WERI-Rb-1 (cell line): ENCODE measurements at regions not wholly inside any gene's neighbourhood (a gene's known extent, or its start where the extent isn't known, plus 50 kb on each side); places are given as distances from the start of the nearest gene placed in this dataset.

Experiments used
- DNase-seq: peaks from one replicate; pipeline ENCODE4 v3.0.0-alpha.2; 2020
- H3K27ac ChIP-seq: fragments of 250-450 bp; sonication (Bioruptor Pico); 2 replicates; pipeline ENCODE4 v1.5.1; 2020; ENCODE audit warnings: mild to moderate bottlenecking, moderate library complexity
- H3K27me3 ChIP-seq: fragments of 250-450 bp; sonication (Bioruptor Pico); 2 replicates; pipeline ENCODE4 v1.5.1; 2021; ENCODE audit warnings: mild to moderate bottlenecking, low read depth, moderate library complexity; ENCODE audit not compliant: insufficient read depth, severe bottlenecking
- H3K36me3 ChIP-seq: fragments of 250-450 bp; sonication (Bioruptor Pico); 2 replicates; pipeline ENCODE4 v1.5.1; 2020; ENCODE audit warnings: mild to moderate bottlenecking, moderate library complexity
- H3K4me3 ChIP-seq: 2 replicates; pipeline ENCODE4 v1.5.1; 2011; ENCODE audit warnings: low read depth, mild to moderate bottlenecking, control low read depth, low read length
- H3K9me3 ChIP-seq: fragments of 250-450 bp; sonication (Bioruptor Pico); 2 replicates; pipeline ENCODE4 v1.5.1; 2021; ENCODE audit warnings: mild to moderate bottlenecking, moderate library complexity; ENCODE audit not compliant: severe bottlenecking
- TF ChIP-seq, protein P1 (sequence below): IDR thresholded peaks from 2 replicates; pipeline ENCODE4 v1.5.1; 2011; ENCODE audit warnings: low read depth, mild to moderate bottlenecking, control low read depth, inconsistent platforms, low read length

DNA sequence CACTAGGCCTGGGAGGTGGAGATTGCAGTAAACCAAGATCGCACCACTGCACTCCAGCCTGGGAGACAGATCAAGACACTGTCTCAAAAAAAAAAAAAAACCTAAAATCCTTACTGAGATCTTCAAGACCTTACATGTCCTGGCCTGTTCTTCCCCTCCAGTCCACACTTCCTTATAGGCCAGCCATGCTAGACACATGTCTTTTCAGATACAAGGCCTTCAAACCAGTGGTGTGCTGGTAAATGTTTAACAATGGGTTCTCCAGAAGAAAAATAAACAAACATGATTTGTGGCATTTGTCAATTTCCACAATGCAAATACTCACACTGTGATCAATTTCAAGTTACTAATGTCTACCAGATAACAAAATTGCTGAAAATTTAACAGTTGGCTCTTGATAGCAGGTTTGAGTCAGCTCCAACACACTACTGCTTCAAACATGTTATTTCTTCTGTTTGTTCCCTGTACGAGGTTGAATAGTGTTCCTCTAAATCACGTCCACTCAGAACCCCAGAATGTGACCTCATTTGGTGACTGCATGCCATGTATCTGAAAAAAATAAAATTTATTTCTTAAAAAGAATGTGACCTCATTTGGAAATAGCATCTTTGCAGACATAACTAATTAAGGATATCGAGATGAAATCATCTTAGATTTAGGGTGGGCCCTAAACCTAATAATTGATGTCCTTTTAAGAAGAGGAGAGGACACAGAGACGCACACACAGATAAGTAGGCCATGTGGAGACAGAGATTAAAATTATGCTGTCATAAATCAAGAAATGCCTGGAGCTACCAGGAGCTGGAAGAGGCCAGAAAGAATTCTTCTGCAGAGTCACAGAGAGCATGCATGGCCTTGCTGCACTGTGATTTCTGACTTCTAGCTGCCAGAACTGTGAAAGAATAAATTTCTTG lies 144.4 kb downstream of the ZNF674 start:
- Histone ChIP-seq H3K27ac (no peak overlapping the region), H3K36me3 (no peaks in the 10 kb centered on the region), H3K9me3 (no peaks in the 10 kb centered on the region), H3K4me3 (no peak overlapping the region), H3K27me3 (no peaks in the 10 kb centered on the region)
- TF ChIP-seq, protein P1, sequence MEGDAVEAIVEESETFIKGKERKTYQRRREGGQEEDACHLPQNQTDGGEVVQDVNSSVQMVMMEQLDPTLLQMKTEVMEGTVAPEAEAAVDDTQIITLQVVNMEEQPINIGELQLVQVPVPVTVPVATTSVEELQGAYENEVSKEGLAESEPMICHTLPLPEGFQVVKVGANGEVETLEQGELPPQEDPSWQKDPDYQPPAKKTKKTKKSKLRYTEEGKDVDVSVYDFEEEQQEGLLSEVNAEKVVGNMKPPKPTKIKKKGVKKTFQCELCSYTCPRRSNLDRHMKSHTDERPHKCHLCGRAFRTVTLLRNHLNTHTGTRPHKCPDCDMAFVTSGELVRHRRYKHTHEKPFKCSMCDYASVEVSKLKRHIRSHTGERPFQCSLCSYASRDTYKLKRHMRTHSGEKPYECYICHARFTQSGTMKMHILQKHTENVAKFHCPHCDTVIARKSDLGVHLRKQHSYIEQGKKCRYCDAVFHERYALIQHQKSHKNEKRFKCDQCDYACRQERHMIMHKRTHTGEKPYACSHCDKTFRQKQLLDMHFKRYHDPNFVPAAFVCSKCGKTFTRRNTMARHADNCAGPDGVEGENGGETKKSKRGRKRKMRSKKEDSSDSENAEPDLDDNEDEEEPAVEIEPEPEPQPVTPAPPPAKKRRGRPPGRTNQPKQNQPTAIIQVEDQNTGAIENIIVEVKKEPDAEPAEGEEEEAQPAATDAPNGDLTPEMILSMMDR: no peak
- DNase-seq: no peak

DNA sequence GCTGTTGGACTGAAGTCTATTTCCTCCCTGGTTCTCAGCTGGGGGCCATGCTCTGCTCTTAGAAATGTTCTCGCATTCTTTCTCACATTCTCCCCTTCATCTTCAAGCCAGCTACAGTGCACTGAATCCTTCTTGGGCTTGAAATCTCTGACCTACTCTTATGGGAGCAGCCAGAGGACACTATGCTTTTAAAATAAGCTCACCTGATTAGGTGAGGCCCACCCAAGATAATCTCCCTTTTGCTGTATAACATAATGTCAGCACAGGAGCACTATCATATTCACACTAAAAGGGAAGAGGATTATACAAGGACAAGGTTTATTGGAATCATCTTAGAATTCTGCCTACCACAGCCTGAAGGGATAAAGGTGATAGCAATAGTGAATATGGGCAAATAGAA lies 146.3 kb downstream of the ZNF674 start:
- H3K4me3 ChIP-seq: no peak overlapping the region
- H3K9me3 ChIP-seq: no peaks in the 10 kb centered on the region
- H3K27ac ChIP-seq: no peak overlapping the region
- no peaks in the 10 kb centered on the region for H3K36me3 ChIP-seq
- H3K27me3 ChIP-seq: no peaks in the 10 kb centered on the region
- TF ChIP-seq, protein P1: no peak
- DNase-seq: no peak

DNA sequence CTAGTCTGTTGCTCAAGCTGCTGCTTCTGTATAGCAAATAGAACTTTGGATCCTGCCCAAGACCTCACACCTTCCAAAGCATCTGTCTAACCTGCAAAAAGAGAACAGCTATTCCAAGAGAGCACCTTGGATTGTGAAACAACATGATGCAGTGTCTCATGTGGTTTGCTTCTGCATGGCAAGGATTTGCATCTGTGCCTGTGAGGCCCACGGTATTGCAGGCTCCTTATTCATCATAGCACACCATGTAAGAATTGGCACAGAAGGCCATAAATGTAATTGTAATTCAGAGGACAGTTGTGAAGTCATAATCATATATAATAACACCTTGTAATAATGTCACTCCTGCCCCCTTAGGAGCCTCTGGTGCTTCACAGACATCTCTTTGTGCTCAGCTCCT lies 147.1 kb downstream of the ZNF674 start:
- TF ChIP-seq, protein P1: no peak
- no peak overlapping the region for H3K27ac ChIP-seq
- H3K9me3 ChIP-seq: no peaks in the 10 kb centered on the region
- no peaks in the 10 kb centered on the region for H3K36me3 ChIP-seq
- no peak overlapping the region for H3K4me3 ChIP-seq
- H3K27me3 ChIP-seq: no peaks in the 10 kb centered on the region
- DNase-seq: no peak

DNA sequence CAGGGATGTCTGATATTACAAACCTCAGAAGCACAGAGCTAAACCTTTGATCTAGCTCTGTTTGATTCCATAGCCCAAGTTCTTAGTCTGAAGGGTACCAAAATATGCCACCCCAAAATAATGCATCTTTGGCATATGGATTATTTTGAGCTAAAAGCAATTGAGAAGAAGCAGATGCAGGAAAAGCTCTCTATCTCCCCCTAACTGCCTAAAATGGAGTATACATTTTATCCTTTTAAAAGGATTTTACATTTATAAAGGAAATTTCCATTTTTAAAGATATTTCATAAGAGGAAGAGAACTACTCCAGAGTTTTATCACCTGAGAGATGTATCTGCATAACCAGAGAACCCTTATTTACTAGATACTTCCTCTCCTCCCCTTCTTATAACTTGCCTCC lies 158.7 kb downstream of the ZNF674 start:
- no peak overlapping the region for H3K4me3 ChIP-seq
- H3K27me3 ChIP-seq: no peaks in the 10 kb centered on the region
- no peak for DNase-seq
- TF ChIP-seq, protein P1: no peak
- H3K9me3 ChIP-seq: no peaks in the 10 kb centered on the region
- H3K27ac ChIP-seq: no peak overlapping the region
- no peaks in the 10 kb centered on the region for H3K36me3 ChIP-seq

DNA sequence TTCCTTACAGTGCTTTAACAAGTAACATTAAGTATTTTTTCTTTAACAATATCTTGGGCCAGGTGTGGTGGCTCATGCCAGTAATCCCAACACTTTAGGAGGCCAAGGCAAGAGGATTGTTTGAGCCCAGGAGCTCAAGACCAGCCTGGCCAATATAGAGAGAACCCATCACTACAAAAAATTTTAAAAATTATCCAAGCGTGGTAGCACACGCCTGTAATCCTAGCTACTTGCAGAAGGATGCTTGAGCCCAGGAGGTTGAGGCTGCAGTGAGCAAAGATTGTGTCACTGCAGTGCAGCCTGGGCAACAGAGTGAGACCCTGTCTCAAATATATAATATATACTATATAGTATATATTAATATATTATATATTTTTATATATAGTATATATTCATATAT lies 162.2 kb downstream of the ZNF674 start:
- TF ChIP-seq, protein P1: no peak
- no peaks in the 10 kb centered on the region for H3K9me3 ChIP-seq
- DNase-seq: no peak

More for the DNA sequence above, 162.2 kb downstream of the ZNF674 start:
- Histone ChIP-seq H3K27me3 (peaks cover 4% of the 10 kb centered on the region), H3K4me3 (no peak overlapping the region), H3K36me3 (no peaks in the 10 kb centered on the region), H3K27ac (no peak overlapping the region)
